SIG-M5 treated with dmso at 0.1 percent for 504 hours (cell line): ENCODE measurements at regions not wholly inside any gene's neighbourhood (a gene's known extent, or its start where the extent isn't known, plus 50 kb on each side); places are given as distances from the start of the nearest gene placed in this dataset.
"Not testable (repeated sequence)": the region's sequence is repeated elsewhere in the genome, so short reads cannot be mapped to it uniquely, and the experiment has no call there.

Experiments used
- DNase-seq: peaks from one replicate; lab custom pipeline; 2025; ENCODE audit not compliant: unreplicated experiment; lab: John Stamatoyannopoulos, UW

DNA sequence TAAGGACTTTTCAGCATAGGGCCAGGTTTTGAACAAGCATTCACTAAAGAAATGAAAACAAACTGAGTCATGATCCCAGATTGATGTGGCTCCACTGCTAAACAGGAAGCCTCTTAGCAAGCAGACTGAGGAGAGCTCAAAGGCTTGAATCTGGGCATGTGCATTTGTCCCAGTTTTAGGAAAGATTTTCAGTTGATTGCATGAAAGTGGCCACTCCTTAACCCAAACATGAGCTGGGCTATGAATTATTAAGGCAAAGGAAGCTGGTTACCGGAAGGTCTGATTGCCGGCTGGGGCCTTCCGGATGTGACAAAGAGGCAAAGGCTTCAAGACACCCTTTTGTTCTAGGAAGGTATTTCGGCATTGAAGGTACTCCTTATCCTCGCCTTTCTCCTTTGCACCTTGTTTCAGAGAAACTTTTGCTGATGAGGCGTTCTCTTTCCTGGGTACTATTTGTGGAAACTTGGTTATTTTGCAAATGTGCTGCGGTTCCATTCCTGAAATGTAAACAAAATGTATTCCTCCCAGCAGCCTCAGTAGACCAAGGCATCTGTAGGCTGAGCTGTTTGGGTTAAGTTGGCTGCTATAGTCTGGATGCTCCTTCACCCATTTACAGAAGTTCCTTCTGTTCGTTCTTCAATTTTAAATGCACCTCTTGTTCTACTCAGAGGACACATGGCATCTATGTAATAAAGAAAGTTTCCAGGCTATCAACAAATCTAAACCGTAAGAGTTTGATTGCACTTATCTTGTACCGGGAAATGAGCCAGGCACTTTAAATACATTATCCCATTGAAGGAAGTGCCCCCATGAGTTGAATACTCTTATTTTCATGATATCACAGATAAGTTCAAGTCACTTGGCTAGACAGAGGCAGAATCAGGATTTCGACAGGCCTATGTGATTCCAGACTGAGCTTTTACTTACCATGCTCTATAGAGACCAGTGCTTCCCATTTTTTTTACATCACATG lies 115.6 kb upstream of the METAP2 start:
- no peak for DNase-seq

DNA sequence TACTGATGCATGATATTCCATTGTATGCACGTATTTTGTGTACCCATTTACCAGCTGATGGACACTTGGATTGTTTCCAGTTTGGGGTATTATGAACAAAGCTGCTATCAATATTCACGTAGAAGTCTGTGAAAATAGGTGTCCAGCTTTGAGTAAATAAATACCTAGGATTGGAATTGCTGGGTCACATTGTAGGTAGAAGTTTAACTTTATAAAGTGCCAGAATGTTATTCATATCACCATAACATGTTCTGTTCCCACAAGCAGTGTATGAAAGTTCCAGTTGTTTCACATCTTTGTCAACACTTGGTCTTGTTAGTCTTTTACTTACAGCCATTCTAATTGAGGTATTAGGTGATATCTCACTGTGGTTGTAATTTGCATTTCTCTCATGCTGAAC lies 108.0 kb upstream of the METAP2 start:
- no peak for DNase-seq

DNA sequence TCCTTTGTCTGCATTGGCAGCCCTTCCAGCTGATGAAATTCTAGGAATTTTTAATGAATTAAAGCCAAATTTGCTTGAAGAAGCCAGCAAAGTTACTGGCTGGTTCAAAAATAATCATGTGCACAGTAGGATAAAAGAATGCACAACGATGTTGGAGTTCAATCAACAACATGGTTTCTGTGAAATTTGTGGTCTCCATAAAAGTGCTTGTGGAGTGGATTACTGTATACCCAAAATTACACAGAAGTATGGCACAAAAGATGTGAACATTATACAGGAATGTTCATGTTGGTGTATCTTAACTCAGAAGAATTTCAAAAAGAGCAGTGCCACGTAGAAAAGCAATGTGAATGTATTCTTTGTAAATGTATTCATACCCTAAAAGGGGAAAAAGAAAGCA lies 105.0 kb upstream of the METAP2 start:
- no peak for DNase-seq

DNA sequence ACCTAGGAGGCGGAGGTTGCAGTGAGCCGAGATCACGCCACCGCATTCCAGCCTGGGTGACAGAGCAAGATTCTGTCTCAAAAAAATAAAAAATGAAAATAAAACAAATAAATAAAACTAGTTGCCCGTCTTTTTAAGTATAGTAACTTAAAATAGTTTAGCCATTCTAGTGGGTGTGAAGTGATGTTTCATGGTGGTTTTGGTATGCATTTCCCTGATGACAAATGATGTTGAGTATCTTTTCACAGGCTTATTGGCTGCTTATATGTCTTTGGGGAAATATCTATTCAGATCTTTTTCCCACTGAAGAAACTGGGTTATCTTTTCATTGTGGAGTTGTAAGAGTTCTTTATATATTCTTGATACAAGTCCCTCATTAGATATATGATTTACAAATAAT lies 102.4 kb upstream of the METAP2 start:
- DNase-seq, result no peak

DNA sequence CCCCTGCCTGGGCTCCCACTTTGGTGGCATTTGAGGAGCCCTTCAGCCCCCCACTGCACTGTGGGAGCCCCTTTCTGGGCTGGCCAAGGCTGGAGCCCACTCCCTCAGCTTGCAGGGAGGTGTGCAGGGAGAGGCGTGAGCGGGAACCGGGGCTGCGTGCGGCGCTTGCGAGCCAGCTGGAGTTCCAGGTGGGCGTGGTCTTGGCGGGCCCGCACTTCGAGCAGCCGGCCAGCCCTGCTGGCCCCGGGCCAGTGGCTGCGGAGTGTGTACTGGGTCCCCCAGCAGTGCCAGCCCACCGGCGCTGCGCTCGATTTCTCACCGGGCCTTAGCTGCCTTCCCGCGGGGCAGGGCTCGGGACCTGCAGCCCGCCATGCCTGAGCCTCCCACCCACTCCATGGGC lies 94.5 kb upstream of the METAP2 start:
- DNase-seq, result not testable (repeated sequence)

DNA sequence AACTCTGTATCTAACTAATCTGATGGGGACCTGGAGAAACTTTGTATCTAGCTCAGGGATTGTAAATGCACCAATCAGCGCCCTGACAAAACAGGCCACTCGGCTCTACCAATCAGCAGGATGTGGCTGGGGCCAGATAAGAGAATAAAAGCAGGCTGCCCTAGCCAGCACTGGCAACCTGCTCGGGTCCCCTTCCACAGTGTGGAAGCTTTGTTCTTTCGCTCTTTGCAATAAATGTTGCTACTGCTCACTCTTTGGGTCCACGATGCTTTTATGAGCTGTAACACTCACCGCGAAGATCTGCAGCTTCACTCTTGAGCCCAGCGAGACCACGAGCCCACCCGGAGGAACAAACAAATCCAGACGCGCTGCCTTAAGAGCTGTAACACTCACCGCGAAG lies 93.6 kb upstream of the METAP2 start:
- not testable (repeated sequence) for DNase-seq

DNA sequence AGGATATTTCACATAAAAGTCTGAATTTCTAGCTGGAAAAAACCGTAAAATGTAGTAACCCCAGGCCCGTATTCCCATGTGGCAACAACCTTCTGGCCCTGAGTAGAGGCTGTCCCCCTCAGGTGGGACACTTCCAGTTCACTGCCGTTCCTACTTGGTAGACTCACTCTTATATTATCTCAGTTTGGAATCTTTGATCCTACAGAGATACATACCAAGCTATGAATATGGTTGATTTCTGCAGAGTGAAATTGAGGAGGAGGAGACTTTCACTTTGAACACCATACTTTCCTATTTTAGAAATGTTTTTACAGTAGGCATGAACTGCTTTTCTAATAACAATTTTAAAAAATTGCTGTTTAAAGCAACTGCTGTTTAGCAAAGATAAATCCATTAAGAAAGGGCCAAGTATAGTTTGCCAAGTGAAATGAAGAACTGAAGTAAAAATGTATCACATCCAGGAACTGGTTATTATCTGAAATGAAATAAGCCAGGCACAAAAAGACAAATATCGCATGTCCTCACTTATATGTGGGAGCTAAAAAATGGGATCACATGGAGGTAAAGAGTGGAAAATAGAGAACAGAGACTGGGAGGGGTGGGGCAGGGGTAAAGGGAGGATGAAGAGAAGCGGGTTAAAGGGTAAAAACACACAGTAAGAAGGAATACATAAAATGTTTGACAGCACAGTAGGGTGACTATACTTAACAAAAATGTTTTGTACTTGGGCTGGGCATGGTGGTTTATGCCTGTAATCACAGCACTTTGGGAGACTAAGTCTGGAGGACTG lies 92.8 kb upstream of the METAP2 start:
- DNase-seq, result no peak

DNA sequence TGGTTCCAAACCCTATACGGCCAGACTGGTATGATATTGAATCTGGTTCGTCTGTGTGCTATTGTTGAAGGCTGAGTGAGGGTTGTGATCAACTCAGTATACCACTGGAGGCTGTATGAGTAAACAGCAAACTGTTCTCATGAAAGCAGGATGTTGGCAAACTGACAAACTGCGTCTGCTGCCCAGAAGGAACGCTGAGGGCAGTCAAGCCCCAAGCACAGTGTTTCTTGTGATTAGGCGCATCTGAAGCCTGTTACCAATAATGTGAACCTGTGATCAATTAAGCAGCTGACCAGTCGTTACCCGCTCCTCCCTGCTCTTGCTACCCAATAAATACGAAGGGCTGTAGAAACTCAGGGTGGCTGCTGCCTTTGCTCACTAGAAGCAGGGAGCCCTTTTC lies 90.0 kb upstream of the METAP2 start:
- DNase-seq, result not testable (repeated sequence)

DNA sequence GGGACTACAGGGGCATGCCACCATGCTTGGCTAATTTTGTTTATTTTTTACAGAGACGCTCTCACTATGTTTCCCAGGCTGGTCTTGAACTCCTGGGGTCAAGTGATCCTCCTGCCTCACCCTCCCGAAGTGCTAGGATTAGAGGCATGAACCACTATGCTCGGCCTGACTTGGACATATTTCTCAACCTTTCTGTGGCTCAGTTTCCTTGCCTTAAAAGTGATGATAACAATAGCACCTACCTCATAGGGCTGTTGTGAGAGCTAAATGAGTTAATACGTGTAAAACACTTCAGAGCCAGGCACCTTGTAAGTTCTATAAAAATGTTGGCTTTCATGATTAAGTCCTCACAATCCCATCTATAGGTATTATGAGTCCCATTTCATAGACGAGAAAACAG lies 89.2 kb upstream of the METAP2 start:
- no peak for DNase-seq

DNA sequence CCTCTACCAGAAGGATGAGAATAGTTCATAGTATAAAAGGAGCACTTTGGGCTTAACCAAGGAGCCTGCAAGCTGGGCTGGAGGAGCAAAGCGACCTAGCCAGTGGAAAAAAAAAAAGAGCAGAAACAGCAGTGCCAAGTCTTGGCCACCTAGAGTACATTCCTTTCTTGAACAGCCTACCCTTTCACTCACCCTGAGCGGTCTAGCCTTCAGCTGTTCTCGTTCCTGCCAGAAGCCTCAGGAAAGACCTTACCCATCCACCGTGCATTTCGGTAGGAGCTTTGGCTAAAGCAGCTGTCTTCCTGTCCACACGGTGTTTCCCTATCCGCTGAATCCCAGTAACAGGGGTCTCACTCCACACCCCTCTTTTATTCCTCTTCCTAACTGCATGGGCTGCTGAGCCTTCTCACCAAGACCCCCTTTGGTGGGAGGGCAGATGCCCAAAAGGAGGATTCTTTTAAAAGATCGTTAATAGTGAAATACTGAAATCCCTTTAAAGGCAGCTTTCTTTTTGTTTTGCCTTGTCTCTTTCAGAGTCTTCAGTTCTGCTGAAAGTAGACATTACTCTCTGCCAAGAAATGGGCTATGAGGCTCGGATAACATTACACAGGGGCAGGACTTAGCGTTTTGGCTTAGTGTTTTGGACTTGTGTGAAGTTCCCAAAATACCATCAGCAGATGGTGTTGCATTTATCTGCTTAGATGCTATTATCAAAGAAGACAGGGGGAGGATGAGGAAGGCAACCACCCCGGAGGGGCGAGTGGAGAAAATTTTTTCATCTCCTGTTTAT lies 88.5 kb upstream of the METAP2 start:
- no peak for DNase-seq

DNA sequence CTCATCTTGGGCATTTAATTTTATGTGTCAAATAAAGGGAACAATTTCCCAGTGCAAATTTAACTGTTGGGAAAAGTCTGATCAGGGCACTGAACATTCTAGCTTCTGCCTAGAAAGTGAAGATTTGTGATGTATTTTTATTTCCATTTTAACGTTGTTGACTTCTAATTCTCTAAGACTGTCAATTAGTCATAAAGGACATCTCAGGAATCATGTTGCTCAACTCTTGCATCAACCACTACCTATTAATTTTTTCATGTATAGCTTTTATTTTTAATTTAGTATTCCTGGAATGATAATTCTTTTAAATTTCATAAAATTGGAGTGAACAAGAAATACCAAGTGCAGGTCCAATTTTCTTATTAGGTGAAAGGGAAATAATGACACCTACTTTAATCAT lies 87.9 kb upstream of the METAP2 start:
- DNase-seq, result no peak

DNA sequence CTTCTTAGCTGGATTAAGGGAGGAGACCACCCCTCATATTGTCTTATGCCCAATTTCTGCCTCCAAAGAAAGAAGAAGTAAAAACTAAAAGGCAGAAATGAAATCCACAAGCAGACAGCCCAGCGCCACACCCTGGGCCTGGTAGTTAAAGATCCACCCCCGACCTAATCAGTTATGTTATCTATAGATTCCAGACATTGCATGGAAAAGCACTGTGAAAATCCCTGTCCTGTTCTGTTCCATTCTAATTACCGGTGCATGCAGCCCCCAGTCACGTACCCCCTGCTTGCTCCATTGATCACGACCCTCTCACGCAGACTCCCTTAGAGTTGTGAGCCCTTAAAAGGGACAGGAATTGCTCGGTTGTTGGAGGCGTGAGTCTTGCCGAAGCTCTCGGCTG lies 85.7 kb upstream of the METAP2 start:
- DNase-seq, result not testable (repeated sequence)

DNA sequence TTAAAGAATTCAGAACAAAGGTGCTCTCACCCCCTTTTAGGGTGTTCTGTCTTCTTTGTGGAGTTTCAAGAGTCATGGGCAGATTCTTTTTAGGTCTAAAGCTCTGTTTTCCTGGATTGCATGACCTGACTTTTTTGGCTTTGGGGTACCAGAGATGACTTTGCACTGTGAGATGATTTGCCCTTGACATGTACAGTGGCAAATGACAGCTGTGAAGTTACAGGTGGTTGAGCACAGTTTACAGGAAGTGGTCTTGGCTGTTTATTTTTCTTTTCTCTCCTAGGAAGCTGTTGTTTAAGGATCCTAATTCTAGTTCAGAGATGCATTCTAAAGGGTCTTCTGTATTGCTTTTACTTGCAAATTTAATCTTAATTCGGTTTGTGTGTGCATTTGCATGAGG lies 83.8 kb upstream of the METAP2 start:
- no peak for DNase-seq

DNA sequence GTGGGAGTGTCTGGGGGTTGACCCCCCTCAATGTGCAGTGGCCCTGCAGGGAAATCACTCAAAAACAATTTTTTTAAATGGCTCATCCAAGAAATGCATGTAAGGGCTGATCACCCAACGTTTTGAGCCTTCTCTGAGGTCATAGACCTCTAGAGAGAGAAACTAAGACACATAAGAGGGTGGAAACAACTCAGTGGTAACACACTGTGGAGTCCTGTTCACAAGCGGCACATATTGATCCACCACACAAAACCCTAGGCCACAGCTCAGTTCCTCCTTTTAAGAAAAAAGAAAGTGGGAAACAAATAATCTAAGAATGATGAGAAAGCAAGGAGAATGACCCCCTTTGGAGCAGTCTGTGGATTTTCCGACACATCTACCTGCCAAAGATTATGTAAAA lies 83.0 kb upstream of the METAP2 start:
- no peak for DNase-seq

DNA sequence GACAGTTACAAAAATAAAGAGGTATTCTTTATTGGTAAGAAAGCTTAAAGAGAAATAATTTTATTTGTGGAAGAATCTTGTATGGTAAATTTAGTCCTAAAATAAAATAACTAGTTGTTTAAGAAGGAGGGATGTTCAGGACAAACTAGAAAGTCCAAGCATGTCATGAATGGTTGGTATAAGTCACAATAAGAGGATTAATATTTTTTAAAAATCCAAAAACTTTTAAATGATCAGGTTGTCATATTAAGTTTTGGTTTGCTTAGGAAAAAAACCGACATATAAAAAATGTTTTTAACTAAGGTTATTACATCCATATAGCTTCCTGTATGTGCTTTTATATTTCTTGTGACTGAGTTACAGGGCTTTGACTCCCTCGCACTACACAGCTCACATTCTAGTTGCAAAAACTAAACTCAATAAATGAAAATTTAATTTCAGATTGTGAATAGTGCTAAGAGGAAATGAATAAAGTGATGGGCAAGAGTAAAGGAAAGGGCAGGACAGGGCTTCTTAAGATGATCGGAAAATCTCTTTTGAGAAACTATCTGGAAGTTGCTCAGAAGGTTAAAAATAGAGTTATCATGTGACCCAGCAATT lies 80.7 kb upstream of the METAP2 start:
- DNase-seq, result no peak

DNA sequence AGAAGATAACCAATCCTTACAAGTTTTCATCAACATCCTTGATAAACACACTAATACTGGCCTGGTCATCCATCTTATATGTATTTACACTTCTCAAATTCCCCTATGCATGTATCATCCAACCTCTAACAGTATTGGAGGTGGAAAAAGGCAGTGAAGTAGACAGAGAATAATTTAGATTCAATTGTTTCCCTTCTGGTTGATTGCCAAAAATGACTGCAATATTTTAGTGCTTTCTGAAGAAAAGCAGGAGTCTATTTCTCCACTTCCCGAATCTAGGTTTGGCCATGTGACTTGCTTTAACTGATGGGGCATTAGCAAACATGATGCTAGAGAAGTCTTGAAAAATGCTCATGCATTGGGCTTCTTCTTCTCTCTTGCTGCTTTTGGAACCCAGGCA lies 78.3 kb upstream of the METAP2 start:
- no peak for DNase-seq

DNA sequence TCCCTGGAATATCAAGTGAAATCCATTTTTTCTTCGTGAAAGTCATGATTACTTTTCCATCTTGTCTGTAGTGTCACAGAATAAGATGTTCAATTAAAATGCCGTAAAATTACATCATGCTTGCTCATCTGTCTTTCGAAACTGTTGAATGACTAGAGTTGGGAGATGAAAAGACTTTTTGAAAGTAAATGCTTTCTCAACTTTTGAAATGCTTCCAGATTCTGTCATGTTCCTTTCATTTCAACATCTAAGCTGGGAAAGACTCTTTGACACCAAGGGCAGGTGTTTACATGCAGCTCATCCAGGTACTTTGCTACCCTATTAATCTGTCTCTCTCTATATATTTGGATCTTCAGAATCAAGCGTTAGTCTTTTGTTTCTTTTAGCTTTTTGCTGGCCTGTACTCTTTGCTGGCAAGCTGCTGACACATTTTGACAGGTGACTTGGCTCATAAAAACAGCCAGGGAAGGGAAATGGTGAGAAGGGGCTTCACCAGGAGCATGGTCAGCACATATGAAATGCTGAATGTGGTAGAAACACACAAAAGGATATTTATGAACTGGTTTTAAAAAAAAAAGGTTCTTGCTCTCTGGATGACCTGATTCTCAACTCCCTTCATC lies 77.0 kb upstream of the METAP2 start:
- DNase-seq, result peak; percentile 22

DNA sequence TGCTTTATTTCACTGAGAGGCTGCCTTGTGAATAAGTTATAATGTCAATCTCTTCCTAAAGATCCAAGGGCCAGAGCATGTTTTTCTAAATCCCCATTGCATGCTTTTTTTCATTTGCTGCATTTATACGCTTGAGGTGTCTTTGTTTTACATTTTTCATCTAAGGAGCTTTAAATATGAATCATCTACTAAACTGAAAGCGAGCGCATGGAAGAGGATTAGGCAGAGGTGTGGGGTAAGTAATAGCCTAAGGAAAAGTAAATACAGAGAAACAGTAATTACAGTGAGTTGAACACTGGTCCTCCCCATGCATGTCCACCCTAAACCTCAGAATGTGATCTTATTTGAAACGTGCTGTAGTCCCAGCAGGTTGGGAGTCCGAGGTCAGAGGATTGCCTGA lies 76.4 kb upstream of the METAP2 start:
- no peak for DNase-seq

DNA sequence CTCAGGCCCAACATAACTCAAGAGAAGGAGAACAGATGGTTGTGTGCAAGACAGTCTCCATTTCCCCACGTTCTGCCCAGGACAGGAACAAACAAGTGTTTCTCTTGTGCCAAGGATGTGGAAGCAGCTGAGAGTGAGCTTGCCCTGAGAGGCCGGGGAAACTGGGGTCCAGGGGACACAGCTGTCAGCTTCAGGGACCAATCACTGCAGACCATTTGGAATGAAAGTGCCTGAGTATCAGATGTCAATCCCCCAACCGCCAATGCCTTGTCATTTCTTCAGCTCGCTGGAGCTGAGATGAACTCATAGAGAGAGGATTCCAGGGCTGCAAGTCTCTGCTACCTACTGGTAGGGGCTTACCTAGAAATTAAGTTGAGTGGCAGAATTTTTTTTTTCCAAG lies 71.9 kb upstream of the METAP2 start:
- DNase-seq, result no peak

DNA sequence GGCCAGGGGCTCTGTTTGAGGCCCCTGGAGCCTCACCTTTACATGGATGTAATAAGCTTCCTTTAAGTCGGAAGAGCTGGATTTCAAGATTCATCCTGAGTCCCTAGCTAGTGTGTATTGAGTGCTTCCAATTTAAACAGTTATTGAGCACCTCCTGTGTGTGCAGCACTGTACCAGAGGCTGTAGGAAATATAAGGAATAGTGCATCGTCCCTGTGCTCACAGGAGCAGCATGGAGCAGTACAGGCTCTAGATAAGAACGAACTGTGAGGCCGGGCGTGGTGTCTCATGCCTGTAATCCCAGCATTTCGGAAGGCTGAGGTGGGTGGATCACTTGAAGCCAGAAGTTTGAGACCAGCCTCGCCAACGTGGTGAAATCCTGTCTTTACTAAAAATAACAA lies 65.8 kb upstream of the METAP2 start:
- DNase-seq, result no peak

DNA sequence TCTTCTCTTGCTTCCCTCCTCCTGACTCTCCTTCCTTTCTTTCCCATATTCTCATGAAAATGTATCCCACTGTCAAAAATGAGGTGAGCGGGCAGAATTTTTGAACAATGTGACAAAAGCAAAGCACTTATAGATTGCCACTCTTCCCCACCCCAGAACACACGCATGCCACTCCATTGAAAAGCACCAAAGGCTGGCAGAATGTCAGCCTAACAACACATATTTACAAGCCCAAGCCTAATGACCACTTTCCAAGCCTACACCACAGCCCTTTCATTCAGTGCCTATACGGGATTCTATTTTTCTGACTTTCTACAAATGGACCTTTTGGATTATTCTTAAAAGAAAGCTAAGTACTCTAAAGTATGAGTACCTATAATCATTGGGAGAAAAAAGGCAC lies 62.9 kb upstream of the METAP2 start:
- no peak for DNase-seq
